ELR (cell line): ENCODE measurements at regions not wholly inside any gene's neighbourhood (a gene's known extent, or its start where the extent isn't known, plus 50 kb on each side); places are given as distances from the start of the nearest gene placed in this dataset.
"Not testable (repeated sequence)": the region's sequence is repeated elsewhere in the genome, so short reads cannot be mapped to it uniquely, and the experiment has no call there.

Source experiments
- DNase-seq: peaks from one replicate; pipeline ENCODE4 v3.0.0-alpha.2; 2015; ENCODE audit warnings: low read depth

DNA sequence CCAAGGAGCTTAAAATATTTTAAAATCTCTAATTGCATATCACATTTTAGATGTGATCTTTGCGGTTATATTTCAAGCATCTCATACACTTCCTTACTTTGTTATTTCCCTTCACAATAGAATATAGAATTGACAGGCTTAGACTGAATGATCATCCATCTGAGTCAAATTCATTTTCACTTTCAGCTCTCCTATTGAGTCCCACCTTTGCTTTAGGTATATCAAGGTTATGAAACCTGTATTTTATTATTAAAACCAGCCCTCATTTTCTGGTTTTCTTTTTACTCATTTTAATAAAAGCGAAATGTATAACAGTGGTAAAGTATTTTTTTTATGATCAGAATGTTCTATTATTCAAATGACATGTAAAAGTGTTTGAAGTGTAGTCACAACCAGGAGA lies 162.9 kb upstream of the KYNU start:
- no peak for DNase-seq

DNA sequence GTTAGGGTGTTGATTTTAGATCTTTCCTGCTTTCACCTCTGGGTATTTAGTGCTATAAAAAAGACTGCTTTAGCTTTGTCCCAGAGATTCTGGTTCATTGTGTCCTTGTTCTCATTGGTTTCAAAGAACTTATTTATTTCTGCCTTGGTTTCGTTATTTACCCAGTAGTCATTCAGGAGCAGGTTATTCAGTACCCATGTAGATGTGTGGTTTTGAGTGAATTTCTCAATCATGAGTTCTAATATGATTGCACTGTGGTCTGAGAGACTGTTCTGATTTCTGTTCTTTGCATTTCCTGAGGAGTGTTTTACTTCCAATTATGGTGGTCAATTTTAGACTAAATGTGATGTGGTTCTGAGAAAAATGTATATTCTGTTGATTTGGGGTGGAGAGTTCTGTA lies 167.1 kb upstream of the KYNU start:
- DNase-seq: no peak

DNA sequence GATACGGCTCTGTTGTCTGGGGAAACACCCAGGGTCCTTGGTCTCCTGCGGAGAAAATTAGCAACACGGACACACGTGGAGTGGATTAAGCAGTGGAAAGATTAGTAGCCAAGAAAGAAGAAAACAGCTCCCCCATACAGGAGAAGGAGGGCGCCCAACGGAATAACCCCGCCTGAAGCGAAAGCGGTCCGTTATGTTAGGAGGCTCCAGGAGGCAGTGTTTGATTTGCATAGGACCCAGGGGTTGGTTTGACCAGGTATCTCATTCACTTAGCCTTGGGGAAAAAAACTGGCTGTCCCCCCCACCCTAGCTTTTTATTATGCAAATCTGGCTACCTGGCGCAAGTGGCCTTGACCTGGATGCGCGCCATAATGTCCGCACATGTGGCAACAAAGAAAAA lies 170.1 kb upstream of the KYNU start:
- DNase-seq: no peak

DNA sequence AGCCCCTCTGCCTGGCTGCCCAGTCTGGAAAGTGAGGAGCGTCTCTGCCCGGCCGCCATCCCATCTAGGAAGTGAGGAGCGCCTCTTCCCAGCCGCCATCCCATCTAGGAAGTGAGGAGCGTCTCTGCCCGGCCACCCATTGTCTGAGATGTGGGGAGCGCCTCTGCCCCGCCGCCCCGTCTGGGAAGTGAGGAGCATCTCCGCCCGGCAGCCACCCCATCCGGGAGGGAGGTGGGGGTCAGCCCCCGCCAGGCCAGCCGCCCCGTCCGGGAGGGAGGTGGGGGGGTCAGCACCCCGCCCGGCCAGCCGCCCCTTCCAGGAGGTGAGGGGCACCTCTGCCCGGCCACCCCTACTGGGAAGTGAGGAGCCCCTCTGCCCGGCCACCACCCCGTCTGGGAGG lies 175.1 kb upstream of the KYNU start:
- DNase-seq: not testable (repeated sequence)

DNA sequence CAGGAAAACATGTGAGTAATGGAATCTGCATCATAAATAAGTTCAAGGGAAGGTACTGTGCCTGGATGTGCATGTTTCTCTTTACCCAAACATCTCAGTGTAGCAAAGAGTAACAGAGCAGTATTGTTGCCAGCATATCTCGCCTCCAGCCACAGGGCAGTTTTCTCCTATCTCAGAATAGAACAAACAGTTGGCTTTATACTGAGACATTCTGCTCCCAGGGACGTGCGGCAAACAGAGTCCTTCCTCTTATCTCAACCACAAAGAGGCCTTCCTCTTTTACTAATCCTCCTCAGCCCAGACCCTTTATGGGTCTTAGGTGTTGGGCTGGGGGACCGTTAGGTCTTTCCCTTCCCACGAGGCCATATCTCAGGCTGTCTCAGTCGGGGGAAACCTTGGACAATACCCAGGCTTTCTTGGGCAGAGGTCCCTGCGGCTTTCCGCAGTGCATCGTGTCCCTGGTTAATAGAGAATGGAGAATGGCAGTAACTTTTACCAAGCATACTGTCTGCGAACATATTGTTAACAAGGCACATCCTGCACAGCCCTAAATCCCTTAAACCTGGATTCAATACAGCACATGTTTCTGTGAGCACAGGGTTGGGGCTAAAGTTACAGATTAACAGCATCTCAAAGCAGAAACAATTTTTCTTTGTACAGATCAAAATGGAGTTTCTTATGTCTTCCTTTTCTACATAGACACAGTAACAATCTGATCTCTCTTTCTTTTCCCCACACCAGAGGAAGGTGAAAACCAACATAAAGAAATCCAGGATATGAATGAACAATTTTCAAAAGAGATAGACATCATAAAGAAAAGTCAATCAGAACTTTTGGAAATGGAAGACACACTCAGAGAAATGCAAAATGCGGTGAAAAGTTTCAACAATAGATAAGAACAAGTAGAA lies 181.9 kb upstream of the KYNU start:
- DNase-seq: not testable (repeated sequence)

DNA sequence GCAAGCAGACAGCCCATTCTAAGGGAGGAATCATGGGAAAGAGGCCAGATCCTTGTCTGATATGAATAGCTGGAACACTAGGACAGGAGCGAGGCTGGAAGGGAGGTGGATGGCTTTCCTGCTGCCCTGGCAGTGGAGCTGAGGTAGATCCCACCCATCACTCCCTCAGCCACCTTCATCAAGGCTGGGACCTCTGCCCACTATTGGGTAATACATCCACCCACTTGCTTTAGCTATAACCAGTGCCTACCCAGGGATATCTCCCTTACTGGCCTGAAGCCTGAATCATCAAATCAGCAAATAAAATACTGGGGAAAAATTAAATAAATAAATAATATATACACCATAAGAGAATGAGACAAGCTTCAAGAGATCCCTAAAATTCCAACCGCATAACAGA lies 183.2 kb upstream of the KYNU start:
- DNase-seq: no peak

DNA sequence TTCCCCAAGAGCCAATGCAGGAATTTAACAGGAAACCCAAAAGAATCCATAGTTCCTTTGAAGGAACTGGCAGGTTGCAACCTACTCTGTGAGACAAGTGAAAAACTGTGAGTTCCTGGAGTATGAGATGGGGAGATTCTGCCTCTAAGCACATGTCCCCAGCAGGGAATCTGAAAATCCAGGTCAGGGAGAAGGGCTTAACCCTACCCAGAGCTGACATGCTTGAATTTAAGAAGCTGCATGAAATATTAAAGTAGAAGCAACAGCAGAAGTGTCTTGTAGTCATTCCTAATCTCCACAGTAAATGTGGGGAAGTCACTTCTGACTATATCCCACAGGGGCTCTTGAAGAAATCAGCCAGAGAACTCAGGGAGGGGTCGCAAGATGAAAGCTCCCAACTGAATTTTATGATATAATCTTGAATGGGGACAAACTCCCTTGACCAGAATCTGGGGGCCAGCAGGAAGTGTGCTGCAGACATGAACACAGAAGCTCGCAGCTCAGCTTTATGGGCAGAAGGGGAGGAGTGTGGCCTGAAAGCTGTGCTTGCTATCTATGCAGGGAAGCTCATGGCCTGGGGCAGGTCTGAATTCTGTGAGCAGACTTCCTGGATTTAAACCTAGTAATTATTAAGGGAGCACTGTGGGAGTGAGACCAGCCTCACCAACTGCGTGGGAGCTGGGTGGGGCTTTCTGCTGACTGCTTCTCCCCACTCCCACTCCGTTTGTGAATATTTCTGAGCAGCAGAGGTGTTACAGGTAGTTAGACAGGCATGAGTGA lies 184.1 kb upstream of the KYNU start:
- DNase-seq: no peak

DNA sequence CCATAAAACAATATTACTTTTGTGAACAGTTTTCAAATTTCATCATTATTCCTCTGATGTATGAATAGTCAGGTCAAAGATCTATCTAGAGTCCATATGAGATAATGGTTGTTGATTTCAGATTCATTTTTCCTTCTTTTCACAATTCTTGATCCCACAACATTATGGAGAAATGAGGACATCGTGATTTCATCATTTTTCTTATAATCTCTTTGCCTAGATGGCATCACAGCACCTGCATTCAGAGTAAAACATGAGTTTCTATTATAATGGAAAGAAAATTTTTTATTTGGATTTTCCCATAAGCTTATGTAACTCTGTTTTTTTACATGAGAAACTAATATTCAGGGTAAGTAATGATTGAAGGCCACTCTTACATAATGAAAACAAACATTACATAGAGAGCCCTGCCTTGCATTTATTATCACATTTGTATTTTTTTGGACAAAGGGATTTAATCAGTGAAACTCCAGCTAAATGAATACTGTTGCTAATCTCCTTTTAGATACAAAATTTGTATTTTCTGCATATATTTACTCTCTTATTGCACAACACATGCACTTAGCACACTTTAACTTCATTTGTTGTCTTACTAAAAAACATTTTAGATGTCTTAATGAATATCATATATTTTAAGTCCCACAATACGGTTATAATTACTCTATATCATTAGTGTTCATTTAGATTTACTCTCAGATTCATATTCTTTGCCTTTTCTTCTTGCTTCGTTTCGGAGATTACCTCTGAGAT lies 188.4 kb upstream of the KYNU start:
- DNase-seq: no peak

DNA sequence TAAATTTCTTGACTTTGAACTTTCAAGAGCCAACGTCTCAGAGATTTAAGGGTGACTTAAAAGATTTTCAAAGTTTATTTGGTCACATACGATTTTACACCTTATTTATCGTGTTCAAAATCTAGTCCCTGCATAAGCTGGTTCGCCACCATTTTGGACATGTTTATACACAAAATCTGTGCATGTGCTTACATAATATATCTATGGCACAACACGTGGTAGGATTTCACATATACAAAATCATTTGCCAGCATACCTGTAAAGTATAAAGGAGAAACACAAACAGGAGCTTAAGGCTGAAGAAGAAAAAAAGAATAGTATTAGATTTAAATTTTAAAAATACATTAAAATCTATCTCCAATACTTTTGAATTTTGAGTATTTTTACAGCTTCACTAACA lies 190.0 kb upstream of the KYNU start:
- DNase-seq: no peak

DNA sequence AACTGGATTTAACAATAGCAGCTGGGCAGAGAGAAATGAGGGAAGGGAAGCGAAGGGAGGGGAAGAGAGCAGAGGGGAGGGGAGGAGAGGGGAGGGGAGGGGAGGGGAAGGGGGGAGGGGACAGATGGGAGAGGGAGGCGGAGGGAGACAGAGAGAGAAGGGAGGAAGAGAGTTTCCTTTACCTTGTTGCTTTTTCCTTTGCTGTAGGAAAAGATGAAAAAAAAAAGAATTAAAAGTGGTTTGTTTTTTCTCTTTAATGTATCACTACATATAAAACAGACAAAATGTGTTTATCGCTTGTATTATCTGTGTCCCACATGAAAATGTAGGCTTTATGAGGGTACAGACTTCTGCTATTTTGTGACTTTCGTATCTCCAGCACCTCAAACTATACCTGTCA lies 190.4 kb upstream of the KYNU start:
- DNase-seq: no peak

DNA sequence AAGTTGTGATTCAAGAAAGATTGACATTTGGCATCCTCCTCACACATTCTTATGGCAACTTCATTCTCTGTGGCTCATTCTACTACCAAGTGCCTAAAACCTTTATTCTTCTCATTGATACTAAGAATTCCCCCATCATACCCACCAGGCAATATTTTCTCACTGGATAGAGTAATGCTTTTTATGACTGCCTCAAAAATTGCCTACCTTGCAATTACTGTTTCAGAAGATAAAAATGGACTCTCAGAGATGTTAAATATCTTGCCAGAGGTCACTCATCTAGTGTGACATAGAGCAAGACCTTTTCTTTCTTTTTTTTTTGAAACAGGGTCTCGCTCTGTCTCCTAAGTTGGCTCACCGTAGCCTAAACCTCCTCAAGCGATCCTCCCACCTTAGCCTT lies 192.8 kb upstream of the KYNU start:
- DNase-seq: no peak

DNA sequence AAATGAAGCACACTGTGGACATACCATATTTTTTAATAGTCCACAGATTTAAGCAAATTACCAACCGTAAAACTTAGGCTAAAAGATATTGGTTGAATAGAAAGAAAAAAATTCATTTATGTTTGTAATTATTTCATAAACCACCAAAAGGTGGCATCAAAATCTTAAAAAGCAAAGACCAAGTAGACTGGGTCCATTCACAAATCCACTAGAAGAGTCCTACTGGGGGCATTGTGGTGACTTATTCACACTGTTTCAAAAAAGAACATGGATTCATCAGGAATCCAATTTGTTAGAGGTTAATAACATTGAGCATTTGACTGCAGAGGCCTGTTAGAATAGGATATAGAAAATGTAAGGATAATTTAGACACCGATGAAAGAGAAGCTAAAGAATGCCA lies 194.9 kb upstream of the KYNU start:
- DNase-seq: peak; percentile 66

DNA sequence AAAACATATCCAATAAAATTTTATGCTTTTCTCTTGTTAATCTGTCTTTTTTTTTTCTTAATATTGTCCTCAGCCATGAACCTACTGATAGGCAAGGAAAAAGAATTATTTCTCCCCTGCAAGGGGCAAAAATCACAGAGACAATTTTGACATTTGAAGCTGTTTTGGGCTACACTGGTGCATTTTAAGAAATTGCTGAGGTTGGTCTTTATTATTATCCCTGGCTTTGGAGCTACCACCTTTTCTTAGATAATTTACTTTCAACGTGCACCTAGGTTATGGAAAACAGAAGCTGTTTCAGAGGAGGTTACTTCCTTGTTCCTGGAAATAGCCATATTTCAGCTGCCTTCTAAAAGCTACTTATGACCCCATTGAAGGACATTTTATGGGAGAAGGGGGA lies 195.5 kb upstream of the KYNU start:
- no peak for DNase-seq

DNA sequence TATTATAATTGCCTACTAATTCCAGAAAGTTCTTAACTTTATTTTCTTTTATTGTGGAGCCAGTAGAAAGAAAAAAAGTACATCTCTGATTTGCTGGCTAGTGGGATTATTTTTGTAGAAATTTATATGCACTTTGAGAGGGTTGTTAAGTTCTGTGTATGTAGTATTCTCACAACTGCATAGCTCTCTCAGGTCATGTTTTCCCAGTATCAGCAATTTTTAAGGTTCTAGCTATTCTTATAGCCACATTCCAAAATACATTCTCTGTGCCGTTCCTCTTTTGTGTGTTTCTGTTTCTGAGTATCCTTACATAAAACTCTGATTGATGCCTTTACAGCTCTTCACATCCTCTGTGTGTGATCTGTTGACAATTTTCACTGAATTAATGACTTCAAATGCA lies 199.3 kb upstream of the KYNU start:
- DNase-seq: no peak

DNA sequence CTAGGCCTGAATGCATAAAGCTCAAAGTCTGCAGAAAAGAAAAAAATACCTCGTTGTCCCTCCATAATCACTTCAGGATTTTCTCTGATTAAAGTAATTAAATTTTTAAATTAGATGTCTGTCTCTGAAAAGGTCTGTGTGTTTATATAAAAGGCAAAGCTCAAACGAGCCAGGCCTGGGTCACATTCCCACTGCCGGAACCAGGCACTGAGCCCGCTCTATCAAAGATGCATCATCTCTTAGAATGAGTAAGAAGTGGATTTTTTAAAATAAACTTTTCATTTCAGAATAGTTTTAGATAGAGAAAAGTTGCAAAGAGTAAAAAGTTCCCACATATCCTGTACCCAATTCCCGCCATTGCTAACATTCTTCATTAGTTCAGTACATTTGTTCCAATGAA lies 202.1 kb upstream of the KYNU start:
- peak; percentile 17 for DNase-seq

DNA sequence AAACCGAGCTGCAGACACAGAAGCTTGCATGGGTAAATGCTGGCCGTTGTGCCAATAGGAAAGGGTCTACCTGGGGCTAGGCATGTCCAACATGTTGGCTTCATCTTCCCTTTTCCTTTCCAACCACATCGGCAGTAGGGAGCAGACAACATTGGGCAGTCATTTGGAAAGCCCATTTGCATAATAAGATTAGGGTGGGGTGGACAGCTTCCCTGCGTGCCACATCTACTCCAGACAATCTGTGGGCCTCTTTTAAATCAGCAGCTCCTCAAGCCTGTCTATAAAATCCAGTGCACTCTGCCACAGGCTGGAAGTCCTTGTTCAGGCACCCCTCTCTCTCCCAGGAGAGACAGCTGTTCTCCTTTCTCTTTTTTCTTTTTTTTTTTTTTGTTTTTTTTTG lies 203.6 kb upstream of the KYNU start:
- no peak for DNase-seq

DNA sequence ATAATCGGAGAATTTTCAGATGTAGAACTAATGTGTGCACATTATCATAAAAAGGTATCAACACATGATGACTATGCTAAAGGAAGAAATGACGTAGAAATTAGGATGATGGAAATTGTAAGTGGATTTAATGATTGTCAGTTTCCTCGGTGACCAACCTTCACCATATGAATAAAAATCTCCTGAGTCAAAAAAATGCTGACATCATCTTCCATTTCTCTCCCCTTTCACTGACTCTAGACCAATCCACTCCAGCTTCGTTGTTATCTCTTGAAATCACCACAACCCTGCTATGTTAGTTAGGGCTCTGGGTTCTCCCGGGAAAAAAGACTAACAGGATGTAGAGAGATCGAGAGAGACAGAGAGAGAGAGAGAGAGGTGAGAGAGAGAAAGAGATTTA lies 204.8 kb upstream of the KYNU start:
- DNase-seq: no peak

DNA sequence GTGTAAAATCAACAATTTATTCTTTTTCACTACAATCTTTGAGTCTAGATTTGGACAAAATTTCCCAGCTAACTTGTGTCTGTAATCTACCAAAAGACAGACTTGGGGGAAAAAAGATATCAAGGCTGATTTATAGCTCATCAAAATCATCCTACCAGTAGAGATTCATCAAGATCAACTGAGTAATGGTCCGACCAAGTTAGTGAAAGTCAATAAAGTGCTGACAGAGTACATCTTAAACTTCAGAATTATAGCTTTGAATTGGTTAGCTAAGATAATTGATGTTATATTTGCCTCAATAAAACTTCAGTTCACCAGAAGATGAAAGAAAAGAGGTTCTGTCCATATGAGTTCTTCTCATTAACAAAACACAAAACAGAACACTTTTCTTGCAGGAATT lies 207.1 kb upstream of the KYNU start:
- no peak for DNase-seq

DNA sequence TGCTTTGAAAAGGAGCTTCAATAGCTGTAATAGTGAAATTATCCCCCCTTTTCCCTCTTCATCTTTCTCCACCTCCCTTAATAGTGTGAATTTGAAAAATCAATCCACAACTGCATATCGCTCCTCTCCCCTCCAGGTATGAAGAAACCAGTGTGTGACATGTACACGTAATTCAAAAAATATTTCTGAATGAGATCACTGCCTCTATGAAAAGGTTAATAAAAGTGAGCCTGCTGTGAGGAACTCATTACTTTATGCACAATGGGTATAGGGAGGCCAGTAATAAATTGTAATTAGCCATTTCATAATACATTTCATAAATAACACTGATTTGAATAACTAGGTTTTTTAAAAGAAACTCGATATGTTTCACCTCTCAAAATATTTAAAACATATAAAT lies 209.0 kb upstream of the KYNU start:
- DNase-seq: peak; percentile 36

DNA sequence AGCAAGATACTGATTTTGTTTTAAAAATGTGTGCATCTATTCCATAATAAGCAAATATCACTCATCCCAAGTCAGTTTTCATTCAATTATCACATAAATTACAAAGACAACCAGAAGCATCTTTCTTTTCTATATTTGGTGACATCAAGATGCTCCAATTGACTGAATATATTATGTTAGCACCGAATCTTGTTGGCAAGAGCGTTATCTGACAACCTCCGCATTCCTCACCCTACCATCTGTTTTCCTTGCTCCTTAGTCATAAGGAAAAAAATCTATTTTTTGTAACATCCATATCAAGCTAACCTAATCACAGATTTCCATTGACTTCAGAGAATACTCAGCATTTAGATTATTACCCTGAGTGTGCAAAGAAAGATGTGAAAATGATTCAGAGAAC lies 212.2 kb upstream of the KYNU start:
- no peak for DNase-seq

DNA sequence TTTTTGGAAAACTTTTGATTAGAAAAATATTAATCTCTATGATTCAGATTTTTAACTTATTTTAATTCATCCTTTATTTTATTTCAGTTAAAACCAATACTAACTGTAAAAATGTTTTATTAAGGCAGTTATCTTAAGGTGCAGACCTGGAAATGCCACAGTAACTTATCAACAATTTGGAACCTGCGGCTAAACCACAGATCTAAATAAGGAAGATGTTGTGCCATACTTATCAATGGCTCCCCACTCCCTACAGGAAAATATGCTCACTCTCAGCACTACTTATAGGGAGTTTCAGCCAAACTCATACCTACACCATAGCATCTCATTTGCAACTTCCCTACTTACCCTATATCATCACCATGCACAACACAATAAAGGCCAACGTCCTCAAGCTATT lies 226.9 kb upstream of the KYNU start:
- DNase-seq: no peak

DNA sequence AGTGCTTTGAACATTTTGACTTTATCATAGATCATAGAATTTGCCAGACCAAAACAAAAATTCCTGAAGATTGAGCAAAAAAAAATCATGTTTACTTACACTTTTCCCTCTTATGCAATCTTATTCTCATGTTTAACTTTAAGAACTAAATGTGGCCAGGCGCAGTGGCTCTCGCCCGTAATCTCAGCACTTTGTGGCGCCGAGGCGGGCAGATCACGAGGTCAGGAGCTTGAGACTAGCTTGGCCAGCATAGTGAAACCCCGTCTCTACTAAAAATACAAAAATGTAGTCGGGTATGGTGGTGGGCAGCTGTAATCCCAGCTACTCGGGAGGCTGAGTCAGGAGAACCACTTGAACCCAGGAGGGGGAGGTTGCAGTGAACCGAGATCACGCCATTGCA lies 227.9 kb upstream of the KYNU start:
- no peak for DNase-seq

DNA sequence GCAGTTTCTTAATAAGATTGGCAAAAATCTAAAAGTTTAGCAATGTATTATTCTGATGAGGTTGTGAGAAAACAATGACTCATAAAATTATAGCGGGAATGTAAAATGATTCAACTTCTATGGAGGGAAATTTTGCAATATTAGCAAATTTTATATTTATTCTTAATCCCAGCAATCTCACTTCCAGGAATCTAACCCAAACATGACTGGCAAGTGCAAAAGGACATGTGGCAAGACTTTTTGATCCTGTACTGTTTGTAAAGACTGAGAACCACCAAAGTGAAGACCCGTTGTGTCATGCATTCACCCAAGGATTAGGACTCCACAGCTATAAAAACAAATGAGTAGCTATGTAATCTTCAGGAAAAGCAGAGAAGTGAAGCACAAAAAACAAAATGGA lies 234.8 kb upstream of the KYNU start:
- DNase-seq: peak; percentile 36
